ENCODE measurements at regions not wholly inside any gene's neighbourhood (a gene's known extent, or its start where the extent isn't known, plus 50 kb on each side); places are given as distances from the start of the nearest gene placed in this dataset.

DNA sequence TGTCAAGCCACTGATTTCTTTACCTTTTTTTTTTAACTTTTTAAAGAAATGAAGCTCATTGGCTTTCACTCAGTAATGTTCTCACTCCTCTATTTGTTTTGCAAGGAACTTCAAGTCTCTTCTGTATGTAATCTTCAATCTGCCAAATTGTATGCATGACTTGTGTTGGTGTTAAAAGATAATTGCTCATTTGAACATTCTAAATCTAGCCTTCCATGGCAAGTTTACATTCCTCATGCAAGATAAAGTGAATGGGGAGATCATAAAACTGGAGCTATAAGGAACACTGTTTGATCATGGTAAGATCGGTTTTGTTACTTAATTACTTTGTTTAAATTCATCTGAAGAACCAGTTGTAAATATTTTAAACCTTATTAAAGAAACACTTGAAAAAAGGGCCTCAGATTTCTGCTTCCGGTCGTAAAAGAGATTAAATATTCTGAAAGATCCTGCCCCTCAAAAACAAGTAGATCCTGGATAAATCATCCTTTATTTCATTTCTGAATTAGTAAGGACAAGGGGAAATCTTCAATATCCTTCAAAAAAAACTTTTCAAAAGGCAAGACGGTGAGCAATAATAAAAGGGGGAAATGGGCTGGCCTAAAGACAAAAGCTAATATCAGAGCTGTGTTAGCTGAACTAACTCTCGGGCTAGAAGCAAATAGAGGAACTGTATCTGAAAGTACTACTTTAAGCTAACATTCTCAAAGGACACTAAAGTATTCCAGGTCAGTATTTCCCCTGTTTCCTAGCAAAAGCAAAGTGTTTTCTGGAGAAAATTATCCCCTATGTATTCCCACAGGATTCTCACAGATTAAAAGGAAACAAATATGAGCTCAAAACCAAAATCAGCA lies 107.0 kb upstream of the ATP11B start:
- ATAC-seq (no peak), DNase-seq (ENCODE audit: low spot score in 2 of 2) (no peak)
- Mint-ChIP-seq H3K36me3 (no peaks in the 10 kb centered on the region), H3K4me1 (peaks cover 11% of the 10 kb centered on the region), H3K9me3 (no peaks in the 10 kb centered on the region), H3K27ac (no peak overlapping the region), H3K4me3 (no peak overlapping the region)

DNA sequence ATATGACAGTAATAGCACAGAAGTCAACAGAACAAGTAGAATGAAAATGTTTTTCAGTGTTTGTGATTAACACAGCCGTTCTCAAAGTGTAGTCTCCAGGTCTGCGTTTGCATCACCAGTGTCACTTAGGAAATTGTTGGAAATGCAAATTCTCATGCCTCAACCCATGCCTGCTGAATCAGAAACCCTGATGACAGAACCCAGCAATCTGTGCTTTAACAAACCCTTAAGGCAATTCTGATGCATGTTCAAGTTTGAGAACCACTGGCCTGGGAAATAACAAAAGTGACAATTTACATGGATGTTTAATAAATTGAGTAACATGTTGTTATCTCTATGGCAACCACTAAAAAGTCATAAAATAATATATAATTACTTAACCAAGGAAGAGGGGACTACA lies 103.1 kb upstream of the ATP11B start:
- Mint-ChIP-seq H3K4me3 (no peak overlapping the region), H3K36me3 (no peaks in the 10 kb centered on the region), H3K9me3 (no peaks in the 10 kb centered on the region), H3K27ac (no peak overlapping the region), H3K4me1 (no peaks in the 10 kb centered on the region)
- DNase-seq (ENCODE audit: low spot score in 2 of 2) (no peak), ATAC-seq (no peak)

DNA sequence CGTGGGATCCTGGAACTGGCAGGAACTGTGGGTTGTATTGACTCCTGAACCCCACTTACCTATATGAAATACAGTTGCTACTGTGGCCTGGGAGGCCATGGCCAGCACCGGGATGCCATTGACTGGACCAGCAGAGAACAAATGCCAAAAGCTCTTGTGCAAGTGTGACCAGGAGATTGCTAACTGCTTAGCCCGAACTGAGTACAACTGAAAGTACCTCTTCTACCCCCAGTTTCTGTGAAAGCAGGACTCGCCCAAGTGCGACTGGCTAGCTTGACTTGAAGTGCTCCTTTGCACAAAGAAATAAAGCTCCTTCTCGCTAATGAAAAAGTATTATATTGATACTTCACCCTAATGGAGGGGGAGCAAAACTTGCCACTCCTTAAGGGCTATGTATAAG lies 101.3 kb upstream of the ATP11B start:
- DNase-seq (ENCODE audit: low spot score in 2 of 2): no peak

DNA sequence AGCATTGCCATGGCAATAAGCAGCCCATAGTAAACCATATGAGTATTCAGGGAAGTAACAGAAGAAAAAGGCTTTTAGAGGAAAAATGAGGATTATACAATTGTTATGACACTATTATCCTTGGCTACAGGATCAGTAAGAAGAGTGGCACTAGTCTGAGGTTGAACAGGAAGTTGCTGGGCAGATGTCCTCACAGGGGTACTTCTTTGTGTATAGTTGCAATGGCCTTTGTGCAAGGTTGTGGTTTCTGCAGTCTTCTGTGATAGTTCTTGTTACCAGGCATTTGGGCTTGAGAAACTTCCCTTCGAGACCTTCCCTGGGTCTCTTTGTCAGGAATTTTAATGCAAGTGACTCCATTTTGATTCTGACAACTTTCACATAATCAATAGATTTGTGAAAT lies 100.6 kb upstream of the ATP11B start:
- Mint-ChIP-seq H3K4me3 (no peak overlapping the region), H3K4me1 (no peaks in the 10 kb centered on the region), H3K27ac (no peak overlapping the region), H3K9me3 (no peaks in the 10 kb centered on the region), H3K36me3 (no peaks in the 10 kb centered on the region)
- DNase-seq (ENCODE audit: low spot score in 2 of 2): no peak
- ATAC-seq: no peak

More for the DNA sequence above, 101.3 kb upstream of the ATP11B start:
- no peak for ATAC-seq
- Mint-ChIP-seq H3K36me3 (no peaks in the 10 kb centered on the region), H3K9me3 (no peaks in the 10 kb centered on the region), H3K4me3 (no peak overlapping the region), H3K27ac (no peak overlapping the region), H3K4me1 (no peaks in the 10 kb centered on the region)

DNA sequence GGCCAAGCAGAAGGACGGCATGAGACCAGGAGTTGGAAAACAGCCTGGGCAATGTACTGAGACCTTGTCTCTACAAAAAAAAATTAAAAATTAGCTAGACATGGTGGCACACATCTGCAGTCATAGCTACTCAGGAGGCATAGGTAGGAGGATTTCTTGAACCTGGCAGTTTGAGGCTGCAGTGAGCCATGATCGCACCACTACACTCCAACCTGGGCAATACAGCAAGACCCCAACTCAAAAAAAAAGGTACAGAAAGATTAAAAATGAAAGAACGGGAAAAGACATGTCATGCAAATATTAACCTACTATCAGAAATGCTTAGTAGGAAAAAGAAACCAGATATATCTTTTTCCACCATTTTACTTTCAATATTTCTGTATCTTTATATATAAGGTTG lies 99.6 kb upstream of the ATP11B start:
- H3K4me3 Mint-ChIP-seq: no peak overlapping the region
- DNase-seq (ENCODE audit: low spot score in 2 of 2) (no peak), ATAC-seq (no peak)
- no peak overlapping the region for H3K27ac Mint-ChIP-seq
- H3K9me3 Mint-ChIP-seq: no peaks in the 10 kb centered on the region
- H3K4me1 Mint-ChIP-seq: no peaks in the 10 kb centered on the region
- no peaks in the 10 kb centered on the region for H3K36me3 Mint-ChIP-seq

DNA sequence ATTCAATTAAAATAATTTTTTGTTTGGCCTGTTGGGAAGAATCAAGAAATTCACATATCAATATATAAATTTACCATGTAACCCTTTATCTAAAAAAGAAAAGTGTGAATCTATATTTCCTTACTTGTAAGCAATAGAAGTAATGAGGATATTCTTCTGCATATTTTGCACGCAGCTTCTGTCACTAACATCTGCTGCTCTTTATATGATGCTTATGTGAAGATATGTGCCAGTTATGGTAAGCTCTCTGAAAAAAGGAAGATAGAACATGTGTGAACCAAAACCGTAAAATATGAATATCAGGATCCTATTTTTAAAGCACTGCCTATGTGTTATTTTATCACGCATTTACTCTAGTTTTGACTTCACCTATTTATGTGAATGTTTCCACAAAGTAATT lies 96.4 kb upstream of the ATP11B start:
- H3K36me3 Mint-ChIP-seq: no peaks in the 10 kb centered on the region
- DNase-seq (ENCODE audit: low spot score in 2 of 2) (no peak), ATAC-seq (no peak)
- no peak overlapping the region for H3K27ac Mint-ChIP-seq
- H3K9me3 Mint-ChIP-seq: no peaks in the 10 kb centered on the region
- no peak overlapping the region for H3K4me3 Mint-ChIP-seq
- no peaks in the 10 kb centered on the region for H3K4me1 Mint-ChIP-seq

DNA sequence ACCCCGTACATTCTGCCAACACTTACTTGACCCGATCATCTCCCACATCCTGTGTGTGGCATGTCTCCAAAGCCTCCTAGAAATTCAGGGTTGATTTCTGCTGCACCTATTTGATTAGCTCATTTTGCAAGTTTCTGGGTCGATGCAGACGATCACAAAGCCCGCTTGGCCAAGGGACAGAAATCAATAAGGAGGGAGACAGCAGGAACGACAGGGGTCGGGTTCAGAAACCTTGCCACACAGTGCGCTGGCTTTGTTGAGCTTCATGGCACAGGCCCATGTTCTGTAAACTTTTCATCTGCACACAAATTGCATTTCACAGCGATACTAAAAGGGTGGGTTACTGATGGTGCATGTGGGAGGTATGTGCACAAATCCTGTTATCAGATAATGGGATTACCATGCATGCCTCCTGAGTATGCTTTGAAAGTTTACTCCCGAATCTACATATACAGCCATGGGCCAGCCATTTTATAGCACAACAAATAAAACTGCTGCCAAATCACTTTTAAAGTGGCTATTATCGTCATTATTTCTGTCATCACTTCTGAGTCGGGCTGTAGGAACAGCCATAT lies 95.9 kb upstream of the ATP11B start:
- no peak for ATAC-seq
- DNase-seq (ENCODE audit: low spot score in 2 of 2): no peak
- H3K36me3 Mint-ChIP-seq: no peaks in the 10 kb centered on the region
- no peak overlapping the region for H3K4me3 Mint-ChIP-seq
- H3K4me1 Mint-ChIP-seq: no peaks in the 10 kb centered on the region
- no peaks in the 10 kb centered on the region for H3K9me3 Mint-ChIP-seq
- H3K27ac Mint-ChIP-seq: no peak overlapping the region

DNA sequence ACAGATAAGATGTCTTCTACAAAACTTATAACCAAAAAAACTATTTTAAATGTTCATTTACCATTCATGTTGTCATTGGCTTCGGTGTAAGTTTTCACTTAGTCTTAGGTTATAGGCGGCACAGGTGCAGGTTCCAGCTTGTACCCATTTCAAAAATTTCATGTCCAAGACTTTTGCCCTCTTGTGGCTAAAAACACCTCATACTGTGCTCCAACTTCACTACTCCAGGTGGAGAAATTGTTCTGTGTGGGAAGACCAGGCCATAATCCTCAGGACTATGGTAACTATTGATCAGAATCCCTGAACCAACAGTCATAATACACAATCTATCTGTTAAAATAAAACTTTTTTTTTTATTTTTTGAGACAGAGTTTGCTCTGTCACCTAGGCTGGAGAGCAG lies 95.2 kb upstream of the ATP11B start:
- H3K36me3 Mint-ChIP-seq: no peaks in the 10 kb centered on the region
- H3K4me1 Mint-ChIP-seq: no peaks in the 10 kb centered on the region
- no peak overlapping the region for H3K27ac Mint-ChIP-seq
- DNase-seq (ENCODE audit: low spot score in 2 of 2): no peak
- H3K9me3 Mint-ChIP-seq: no peaks in the 10 kb centered on the region
- ATAC-seq: no peak
- no peak overlapping the region for H3K4me3 Mint-ChIP-seq

DNA sequence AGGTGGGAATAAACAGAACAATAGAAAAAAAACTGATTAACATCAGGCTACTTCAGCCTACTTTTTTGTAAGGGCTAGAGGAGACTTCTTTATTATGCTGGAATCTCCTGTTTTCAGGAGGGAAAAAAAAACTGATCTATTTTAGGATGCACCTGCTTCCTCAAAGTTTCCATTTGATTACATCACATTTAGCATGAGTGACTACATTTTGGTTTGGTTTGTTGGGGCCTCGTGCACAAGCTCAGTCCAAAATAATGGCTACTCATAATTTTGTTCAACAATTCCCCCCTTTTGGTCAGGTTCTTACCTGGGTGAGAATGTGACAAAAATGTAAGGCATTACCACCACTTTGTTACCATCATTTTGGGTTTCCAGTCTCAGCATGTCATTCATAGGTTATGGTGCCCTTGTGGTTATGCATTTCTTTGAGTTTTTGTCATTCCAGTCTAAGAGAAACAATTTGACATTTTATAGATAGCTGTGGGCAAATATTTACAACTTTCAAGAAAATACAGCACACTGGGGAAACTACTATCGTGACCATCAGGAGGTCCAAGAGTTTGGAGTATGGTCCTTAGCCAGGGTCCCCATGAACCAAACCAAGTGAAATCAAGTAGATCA lies 93.6 kb upstream of the ATP11B start:
- Mint-ChIP-seq H3K4me3 (no peak overlapping the region), H3K36me3 (no peaks in the 10 kb centered on the region), H3K9me3 (no peaks in the 10 kb centered on the region), H3K4me1 (no peaks in the 10 kb centered on the region), H3K27ac (no peak overlapping the region)
- DNase-seq (ENCODE audit: low spot score in 2 of 2) (no peak), ATAC-seq (no peak)

DNA sequence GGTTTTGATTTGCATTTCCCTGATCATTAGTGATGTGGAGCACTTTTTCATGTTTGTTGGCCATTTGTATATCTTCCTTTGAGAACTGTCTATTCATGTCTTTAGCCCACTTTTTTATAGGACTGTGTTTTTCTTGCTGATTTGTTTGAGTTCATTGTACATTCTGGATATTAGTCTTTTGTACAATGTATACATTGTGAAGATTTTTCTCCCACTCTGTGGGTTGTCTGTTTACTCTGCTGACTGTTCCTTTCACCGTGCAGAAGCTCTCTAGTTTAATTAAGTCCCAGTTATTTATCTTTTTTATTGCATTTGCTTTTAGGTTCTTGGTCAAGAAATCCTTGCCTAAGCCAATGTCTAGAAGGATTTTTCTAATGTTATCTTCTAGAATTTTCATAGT lies 91.1 kb upstream of the ATP11B start:
- Mint-ChIP-seq H3K4me1 (no peaks in the 10 kb centered on the region), H3K36me3 (no peaks in the 10 kb centered on the region), H3K9me3 (no peaks in the 10 kb centered on the region), H3K4me3 (no peak overlapping the region), H3K27ac (no peak overlapping the region)
- DNase-seq (ENCODE audit: low spot score in 2 of 2) (no peak), ATAC-seq (no peak)

DNA sequence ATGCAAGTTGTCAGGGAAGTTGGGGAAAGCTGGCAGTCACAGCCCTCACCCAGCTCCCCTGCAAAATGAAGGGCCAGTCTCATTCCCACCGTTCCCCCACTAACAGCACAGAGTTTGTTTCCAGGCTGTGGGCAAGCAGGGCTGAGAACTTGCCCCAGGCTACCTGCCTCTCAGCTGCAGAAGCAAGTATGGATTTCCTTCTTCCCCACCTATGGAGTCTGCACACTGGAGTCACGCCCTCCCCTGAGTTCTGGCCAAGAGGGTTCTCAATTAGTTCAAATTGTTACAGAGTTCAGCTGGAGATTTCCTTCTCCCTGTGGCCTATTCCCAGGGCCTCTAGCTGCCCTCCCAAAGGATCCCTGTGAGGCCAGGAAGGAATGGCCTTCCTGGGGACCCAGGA lies 90.1 kb upstream of the ATP11B start:
- DNase-seq (ENCODE audit: low spot score in 2 of 2) (no peak), ATAC-seq (no peak)
- no peak overlapping the region for H3K4me3 Mint-ChIP-seq
- H3K36me3 Mint-ChIP-seq: no peaks in the 10 kb centered on the region
- no peaks in the 10 kb centered on the region for H3K4me1 Mint-ChIP-seq
- no peak overlapping the region for H3K27ac Mint-ChIP-seq
- no peaks in the 10 kb centered on the region for H3K9me3 Mint-ChIP-seq

DNA sequence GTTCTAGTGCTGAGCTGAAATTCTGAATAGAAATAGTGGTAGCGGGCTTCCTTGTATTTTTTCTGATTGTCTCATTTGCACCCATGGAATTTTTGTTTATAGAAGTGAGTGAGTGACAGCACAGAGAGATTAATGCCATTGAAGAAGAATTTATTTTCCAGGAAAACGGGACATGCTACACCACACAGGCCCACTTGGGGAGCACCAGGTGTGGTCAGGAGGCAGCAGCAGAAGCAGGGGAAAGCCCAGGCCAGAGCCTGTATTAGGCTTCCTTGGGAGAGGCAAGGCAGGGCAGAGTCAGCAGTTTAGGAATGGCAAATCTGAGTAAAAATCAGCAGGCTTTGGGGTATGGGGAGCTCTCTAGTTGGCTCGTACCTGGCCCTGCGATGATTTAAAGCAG lies 88.4 kb upstream of the ATP11B start:
- Mint-ChIP-seq H3K27ac (no peak overlapping the region), H3K36me3 (no peaks in the 10 kb centered on the region), H3K9me3 (no peaks in the 10 kb centered on the region), H3K4me3 (no peak overlapping the region), H3K4me1 (no peaks in the 10 kb centered on the region)
- DNase-seq (ENCODE audit: low spot score in 2 of 2) (no peak), ATAC-seq (no peak)

DNA sequence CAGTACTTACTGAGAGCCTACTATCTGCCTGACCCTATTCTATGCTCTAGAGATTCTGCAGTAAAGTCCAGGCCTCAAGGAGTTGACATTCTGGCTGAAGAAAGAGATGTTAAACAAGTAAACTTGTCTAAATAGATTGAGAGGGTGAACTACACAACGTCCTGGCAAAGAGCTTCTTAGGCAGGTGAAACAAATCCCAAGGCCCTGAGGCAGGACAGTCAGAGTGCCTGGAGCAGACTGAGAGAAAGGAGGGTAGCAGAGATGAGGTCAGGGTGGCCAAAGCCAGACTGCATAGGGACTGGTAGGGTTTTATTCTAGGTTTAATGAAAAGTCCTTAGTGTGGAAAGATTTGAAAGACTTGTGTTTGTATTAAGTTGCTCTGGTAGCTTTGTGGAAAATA lies 84.5 kb upstream of the ATP11B start:
- Mint-ChIP-seq H3K36me3 (no peaks in the 10 kb centered on the region), H3K9me3 (no peaks in the 10 kb centered on the region), H3K4me1 (no peaks in the 10 kb centered on the region), H3K27ac (no peak overlapping the region), H3K4me3 (no peak overlapping the region)
- no peak for DNase-seq (ENCODE audit: low spot score in 2 of 2)
- ATAC-seq: no peak

DNA sequence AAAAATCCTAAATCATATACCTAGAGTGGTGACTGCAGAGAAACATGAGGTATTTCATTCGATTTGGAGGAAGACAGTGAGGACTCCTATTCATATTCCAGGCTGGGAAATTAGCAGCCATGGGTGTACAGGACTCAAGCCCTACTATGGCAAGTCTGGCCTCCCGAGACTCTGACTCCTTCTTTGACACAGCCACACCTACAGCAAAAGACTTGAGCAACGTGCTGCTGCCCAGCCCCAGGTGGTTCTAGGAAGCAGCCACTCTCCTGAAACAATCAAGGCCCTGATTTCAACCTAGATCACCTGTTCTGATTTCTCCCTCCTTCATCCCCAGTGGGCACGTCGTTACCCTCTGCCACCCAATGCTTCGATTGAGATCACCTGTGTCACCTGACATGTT lies 84.0 kb upstream of the ATP11B start:
- Mint-ChIP-seq H3K4me3 (no peak overlapping the region), H3K27ac (no peak overlapping the region), H3K36me3 (no peaks in the 10 kb centered on the region), H3K4me1 (no peaks in the 10 kb centered on the region), H3K9me3 (no peaks in the 10 kb centered on the region)
- no peak for ATAC-seq
- DNase-seq (ENCODE audit: low spot score in 2 of 2): no peak

DNA sequence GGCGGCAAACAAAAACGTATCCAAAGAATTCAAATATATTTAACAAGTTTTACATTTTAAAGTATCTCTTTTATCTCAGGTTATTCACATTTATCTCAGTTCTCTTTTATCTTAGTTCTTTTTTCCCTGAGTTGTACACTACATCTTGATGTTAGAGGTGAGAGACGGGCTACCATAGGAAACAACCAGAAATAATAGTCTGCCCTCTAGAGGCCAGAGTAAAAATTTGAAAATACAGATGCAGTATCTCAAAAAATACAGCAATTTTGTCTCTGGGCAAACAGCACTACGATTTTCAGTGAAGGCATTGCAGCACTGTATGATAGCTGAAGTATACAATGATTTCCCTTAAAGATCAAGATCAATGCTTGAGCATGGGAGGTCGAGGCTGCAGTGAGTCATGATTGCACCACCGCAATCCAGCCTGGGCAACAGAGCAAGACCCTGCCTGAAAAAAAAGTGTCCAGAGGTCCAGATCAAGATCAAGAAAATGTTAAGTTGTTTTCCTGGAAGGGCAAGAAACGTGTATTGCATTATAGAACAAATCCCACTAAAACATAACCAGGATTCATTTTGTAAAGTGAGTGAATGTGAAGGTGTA lies 82.6 kb upstream of the ATP11B start:
- no peak overlapping the region for H3K27ac Mint-ChIP-seq
- no peaks in the 10 kb centered on the region for H3K9me3 Mint-ChIP-seq
- no peak for DNase-seq (ENCODE audit: low spot score in 2 of 2)
- ATAC-seq: peak; percentile 57
- H3K4me3 Mint-ChIP-seq: no peak overlapping the region
- H3K4me1 Mint-ChIP-seq: no peaks in the 10 kb centered on the region
- no peaks in the 10 kb centered on the region for H3K36me3 Mint-ChIP-seq

DNA sequence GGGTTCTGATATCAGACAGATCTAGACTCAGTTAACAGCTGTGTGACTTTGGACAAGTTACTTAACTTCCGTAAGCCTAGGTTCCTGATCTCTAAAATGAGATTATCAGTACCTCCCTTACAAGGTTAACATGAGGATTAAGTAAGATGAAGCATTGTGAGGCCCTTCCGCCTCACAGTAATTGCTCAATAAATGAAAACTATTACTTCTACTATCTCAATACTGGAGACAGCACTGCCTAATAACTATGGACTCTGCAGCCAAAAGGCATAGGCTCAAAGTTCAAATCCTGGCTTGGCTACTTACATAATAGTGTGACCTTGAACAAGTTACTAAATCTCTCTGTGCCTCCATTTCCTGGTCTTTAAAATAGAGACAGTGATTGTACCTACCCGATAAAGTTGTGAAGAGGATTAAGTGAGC lies 82.0 kb upstream of the ATP11B start:
- DNase-seq (ENCODE audit: low spot score in 2 of 2) (no peak), ATAC-seq (no peak)
- H3K36me3 Mint-ChIP-seq: no peaks in the 10 kb centered on the region
- H3K9me3 Mint-ChIP-seq: no peaks in the 10 kb centered on the region
- H3K4me3 Mint-ChIP-seq: no peak overlapping the region
- no peak overlapping the region for H3K27ac Mint-ChIP-seq
- peaks cover 4% of the 10 kb centered on the region for H3K4me1 Mint-ChIP-seq
